PFSK-1 (cell line): ENCODE measurements at regions not wholly inside any gene's neighbourhood (a gene's known extent, or its start where the extent isn't known, plus 50 kb on each side); places are given as distances from the start of the nearest gene placed in this dataset.

Experiments
- FOXP2 ChIP-seq: optimal IDR thresholded peaks from 2 replicates; pipeline ENCODE3; 2011; ENCODE audit warnings: borderline replicate concordance, control low read depth, inconsistent platforms; ENCODE audit not compliant: insufficient read depth; ENCODE audit errors: extremely low read length, extremely low read depth
- POLR2AphosphoS5 ChIP-seq: IDR thresholded peaks from 2 replicates; pipeline ENCODE4 v1.6.1; 2012; ENCODE audit warnings: low read depth, mild to moderate bottlenecking, control low read depth, low read length, moderate library complexity
- REST ChIP-seq, 2 experiments: IDR thresholded peaks; 2 replicates each; pipeline versions ENCODE4 v1.6.1 to v1.8.0; 2011 to 2012; ENCODE audit warnings: low read depth in 2 of 2, low read length in 2 of 2, control low read depth in 1 of 2, inconsistent platforms in 1 of 2, mild to moderate bottlenecking in 1 of 2, moderate library complexity in 1 of 2; ENCODE audit not compliant: insufficient read depth in 1 of 2
- SIN3A ChIP-seq: IDR thresholded peaks from 2 replicates; pipeline ENCODE4 v1.6.1; 2012; ENCODE audit warnings: mild to moderate bottlenecking, low read length, moderate library complexity, borderline replicate concordance; ENCODE audit not compliant: insufficient read depth
- TAF1 ChIP-seq: IDR thresholded peaks from 2 replicates; pipeline ENCODE4 v1.6.1; 2012; ENCODE audit warnings: low read length, control low read depth, borderline replicate concordance; ENCODE audit not compliant: insufficient read depth

- TF ChIP-seq POLR2AphosphoS5 (no peak), REST (IDR thresholded peaks at IDR 0.05; ENCODE audit: insufficient read depth in 1 of 2, low read depth in 2 of 2, low read length in 2 of 2) (no peak), FOXP2 (no peak), TAF1 (no peak), SIN3A (no peak)
These were observed 195.5 kb upstream of the C9orf72 start for GRCh38 chr9:27768781-27769180.

- TF ChIP-seq SIN3A (no peak), FOXP2 (no peak), REST (IDR thresholded peaks at IDR 0.05; ENCODE audit: insufficient read depth in 1 of 2, low read depth in 2 of 2, low read length in 2 of 2) (no peak), TAF1 (no peak), POLR2AphosphoS5 (no peak)
These were observed 197.3 kb upstream of the C9orf72 start for GRCh38 chr9:27770541-27770940.

- TF ChIP-seq FOXP2 (no peak), TAF1 (no peak), SIN3A (no peak), POLR2AphosphoS5 (no peak), REST (IDR thresholded peaks at IDR 0.05; ENCODE audit: insufficient read depth in 1 of 2, low read depth in 2 of 2, low read length in 2 of 2) (no peak)
These were observed 198.7 kb upstream of the C9orf72 start for GRCh38 chr9:27771803-27772545.

GRCh38 chr9:27784847-27785713 lies 211.8 kb upstream of the C9orf72 start:
- no peak for TF ChIP-seq REST (IDR thresholded peaks at IDR 0.05; ENCODE audit: insufficient read depth in 1 of 2, low read depth in 2 of 2, low read length in 2 of 2)
- TF ChIP-seq TAF1: no peak
- no peak for TF ChIP-seq POLR2AphosphoS5
- no peak for TF ChIP-seq FOXP2
- no peak for TF ChIP-seq SIN3A
